ENCODE measurements at regions not wholly inside any gene's neighbourhood (a gene's known extent, or its start where the extent isn't known, plus 50 kb on each side); places are given as distances from the start of the nearest gene placed in this dataset.

DNA sequence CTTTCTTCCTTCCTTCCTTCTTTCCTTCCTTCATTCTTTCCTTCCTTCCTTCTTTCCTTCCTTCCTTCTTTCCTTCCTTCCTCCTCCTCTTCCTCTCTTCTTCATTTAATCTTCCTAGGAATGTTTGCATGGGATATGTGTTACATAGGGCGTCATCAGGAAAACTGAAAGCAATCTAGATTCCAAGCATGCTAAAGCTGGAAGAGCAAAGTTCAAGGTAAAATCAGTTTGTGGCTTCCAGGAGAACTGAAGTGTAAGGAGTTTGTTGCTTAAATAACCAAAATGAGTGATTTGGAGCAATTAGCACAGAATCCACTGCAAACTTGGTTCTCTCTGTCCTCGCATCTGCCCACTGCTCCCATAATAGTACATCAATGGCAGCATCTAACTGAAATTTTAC lies 716.2 kb downstream of the GBE1 start:
- DNase-seq (ENCODE audit: low spot score) = no peak

GRCh38 chr3:81043660-81044199 lies 717.7 kb downstream of the GBE1 start:
- DNase-seq (ENCODE audit: low spot score) = no peak

GRCh38 chr3:81043009-81043408 lies 718.4 kb downstream of the GBE1 start:
- no peak for DNase-seq (ENCODE audit: low spot score)

- no peak for DNase-seq (ENCODE audit: low spot score)
These were observed 720.1 kb downstream of the GBE1 start for GRCh38 chr3:81041331-81041730.

DNA sequence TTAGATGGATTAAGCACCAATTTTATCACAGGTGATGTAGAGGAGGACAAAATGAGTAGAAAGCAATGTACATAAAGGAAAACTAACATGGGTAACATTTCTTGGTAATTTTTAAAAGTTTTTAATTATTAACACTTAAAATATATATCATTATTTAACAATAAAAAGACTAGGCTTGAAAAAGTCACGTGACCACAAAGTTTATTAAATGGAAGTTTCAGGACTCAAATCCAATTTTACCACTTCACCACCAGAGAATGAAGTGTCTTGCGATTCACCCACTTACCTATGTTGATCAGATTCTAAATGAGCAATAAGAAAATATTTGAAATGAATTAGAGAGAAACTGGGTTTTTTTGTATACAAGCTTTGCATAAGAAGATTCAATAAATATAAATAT lies 721.3 kb downstream of the GBE1 start:
- DNase-seq (ENCODE audit: low spot score) = no peak

DNA sequence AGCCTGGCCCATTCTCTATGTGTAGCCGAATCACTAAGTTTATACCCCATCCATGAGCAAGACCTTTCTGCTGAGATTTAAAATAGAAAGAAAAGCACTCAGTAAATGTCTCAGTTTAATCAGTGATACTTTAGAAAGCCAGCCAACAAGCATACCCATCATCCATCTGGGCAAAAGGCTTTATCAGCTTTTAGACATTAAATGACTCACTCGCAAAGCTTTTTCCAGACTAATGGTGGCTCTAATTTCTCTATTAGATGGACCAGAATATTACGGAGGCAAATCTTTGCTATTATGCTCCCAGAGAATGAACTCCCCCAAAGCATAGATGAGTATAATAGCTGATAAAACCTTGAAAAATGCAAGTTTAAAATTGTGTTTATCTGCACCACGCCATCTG lies 727.8 kb downstream of the GBE1 start:
- DNase-seq (ENCODE audit: low spot score) = no peak

- DNase-seq (ENCODE audit: low spot score) = no peak
These were observed 728.3 kb downstream of the GBE1 start for GRCh38 chr3:81033185-81033584.

DNA sequence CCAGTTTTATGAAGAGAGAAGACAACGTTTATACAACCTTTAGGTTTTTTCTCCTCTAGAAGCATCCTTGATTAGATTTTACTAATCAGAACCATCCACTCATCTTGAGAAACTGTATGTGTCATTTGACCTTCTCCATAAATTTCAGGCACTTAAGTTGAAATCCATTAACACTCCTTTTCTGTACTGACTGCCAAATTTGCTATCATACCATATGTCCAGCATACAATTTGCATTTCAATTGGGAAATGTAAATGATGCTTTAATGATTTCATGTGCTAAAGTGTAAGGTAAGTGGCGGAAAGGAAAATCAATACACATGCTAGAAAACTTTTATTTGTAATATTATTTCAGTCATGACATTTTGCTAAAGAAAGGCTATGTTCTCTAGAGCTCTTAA lies 731.6 kb downstream of the GBE1 start:
- DNase-seq (ENCODE audit: low spot score) = no peak

DNA sequence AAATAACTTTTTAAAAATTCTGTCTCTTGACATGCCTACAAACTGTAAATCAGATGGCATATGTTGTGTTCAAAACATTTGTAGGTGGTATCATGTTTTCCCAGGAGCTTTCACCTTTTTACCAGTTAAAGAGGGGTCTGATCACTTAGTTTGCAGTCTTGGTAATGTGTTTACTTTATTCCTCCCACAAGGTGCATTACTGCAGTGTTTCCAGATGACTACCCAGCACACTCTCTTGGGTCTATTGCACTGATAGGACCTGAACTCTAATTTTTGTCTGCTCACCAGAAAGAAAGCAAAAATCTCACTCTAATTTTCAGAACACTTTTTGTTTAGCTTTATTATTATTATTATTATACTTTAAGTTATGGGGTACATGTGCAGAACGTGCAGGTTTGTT lies 734.1 kb downstream of the GBE1 start:
- no peak for DNase-seq (ENCODE audit: low spot score)

- DNase-seq (ENCODE audit: low spot score) = no peak
These were observed 736.9 kb downstream of the GBE1 start for GRCh38 chr3:81024560-81024959.

GRCh38 chr3:81022339-81022738 lies 739.1 kb downstream of the GBE1 start:
- no peak for DNase-seq (ENCODE audit: low spot score)

DNA sequence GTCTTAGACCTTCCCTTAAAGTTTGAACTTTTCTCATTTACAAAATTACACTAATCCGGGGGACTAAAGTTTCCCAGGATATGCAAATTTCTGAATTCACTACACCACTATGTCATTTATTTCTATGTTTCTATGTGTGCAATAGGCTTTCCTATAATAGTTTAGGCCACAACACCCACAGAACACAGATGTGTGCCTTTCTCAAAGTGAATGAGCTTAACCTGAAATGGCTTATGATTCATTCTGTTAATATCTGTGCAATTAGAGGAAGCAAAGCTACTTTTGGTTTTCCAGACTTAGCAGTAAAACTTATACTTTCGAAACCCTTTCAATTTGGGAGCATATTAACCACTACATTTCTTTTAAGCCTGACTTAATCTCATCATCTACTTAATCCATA lies 748.1 kb downstream of the GBE1 start:
- DNase-seq (ENCODE audit: low spot score) = no peak

GRCh38 chr3:81005992-81006391 lies 755.5 kb downstream of the GBE1 start:
- DNase-seq (ENCODE audit: low spot score) = no peak

DNA sequence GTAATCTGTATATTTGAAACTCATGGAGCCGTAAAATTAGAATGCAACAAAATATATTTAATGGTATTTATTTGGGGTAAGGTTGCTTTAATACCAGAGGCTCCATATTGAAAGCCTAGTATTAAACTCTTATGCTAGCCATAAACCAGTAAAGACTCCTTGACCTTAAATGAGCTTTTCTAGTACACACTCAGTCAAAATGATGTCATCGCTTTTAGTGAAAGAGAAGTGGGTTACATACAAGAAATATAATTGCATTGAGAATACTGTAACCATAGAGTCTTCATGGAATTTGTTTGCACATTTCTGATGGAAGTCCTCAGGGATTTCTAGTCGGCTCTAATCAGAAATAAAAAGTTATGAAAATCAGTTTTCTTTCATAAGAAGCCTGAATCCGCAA lies 757.6 kb downstream of the GBE1 start:
- DNase-seq (ENCODE audit: low spot score) = no peak

GRCh38 chr3:81003008-81003645 lies 758.3 kb downstream of the GBE1 start:
- no peak for DNase-seq (ENCODE audit: low spot score)

DNA sequence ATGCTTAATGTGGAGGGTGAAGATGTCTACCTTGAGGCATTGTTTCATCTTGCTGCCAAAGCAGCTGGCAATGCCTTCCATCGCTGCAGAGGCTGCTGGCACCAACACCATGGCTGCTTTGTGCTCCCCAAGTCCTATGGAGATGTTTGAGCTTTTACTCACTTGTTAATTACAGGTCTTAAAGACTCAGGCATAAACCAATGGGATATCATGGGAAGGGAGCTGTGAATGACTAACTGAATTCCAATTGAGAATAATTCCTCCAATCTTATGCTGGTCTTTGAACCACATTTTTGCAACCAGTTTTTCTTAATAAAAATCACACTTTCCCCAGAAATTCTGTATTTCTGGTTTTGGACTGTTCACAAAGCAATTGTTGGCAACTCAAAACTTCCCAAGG lies 762.0 kb downstream of the GBE1 start:
- no peak for DNase-seq (ENCODE audit: low spot score)

DNA sequence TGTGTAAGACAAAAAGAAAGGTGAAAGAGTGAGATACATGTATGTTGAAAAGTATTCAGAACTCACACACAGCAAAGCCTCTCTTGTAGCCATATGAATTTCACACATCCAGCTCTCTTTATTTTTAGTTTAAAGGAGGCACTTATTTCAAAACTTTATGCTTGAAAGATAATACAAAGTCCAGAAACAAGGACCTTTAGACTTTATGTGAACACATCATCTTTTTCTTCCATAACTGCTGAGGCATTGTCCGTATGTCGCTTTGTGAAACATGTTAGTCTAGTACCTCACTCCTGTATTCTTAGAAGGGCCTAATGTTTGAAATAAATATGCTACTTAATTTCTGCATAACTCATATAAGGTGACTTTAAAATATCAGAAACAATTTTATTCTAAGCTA lies 763.4 kb downstream of the GBE1 start:
- DNase-seq (ENCODE audit: low spot score) = no peak

DNA sequence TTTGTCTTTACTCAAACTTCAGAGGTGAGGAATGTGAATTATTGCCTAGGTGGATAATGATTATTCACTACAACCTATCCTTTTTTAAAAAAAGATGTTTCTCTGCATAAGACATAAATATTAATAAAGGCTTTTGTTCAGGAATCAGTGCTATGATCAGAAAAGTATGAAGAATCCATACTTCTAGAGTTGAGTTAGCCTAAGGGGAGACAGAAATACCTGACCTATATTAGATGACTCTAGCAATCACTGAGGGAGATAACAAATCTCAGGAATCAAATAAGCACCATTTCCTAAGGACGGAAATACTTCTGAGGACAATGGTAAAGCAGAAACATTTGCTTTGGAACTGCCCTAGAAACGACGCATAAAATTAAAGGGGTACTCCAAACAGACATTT lies 763.8 kb downstream of the GBE1 start:
- no peak for DNase-seq (ENCODE audit: low spot score)

DNA sequence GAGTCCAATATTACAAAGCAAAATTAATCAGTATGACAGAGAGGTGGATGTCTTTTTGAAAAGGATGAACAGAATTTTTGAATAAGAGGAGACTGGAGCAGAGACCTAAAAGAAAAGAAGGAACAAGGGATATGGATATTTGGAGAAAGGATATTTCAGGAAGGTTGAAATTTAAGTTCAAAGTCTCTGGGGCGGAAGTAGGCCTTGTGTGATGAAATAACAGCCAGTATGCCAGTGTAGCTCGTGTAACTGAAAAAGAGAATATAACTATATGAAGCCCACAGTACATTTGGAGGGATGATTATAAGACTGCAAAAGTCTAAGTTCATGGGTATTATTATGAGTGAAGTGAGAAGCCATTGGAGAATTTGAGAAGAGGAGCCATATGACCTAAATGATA lies 766.7 kb downstream of the GBE1 start:
- DNase-seq (ENCODE audit: low spot score) = no peak

DNA sequence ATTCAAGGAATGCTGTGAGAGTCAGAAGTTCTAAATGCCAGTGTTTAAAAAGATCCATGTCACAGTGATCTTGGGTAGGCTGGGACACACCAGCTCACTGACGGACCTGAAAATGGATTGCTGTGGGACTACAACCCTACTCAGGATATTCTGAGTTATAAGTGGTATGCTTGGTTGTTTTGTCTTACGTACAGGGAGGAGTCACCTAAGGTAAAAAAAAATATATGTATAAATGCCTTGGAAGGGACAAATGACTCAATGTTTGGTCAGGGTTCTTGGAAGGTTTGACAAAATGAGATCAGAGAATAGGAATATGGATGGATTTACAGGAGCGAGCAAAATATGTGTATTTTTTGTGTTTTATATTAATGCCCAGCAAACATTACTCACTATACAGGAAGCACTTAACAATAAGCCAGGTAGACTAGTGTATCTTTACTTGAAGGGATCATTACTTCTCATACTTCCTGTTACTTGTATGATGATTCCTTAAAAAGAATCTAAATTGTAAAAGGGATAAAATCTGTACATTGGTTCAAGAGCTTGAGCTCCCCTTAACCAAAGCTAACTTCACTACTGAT lies 767.3 kb downstream of the GBE1 start:
- no peak for DNase-seq (ENCODE audit: low spot score)

GRCh38 chr3:80993241-80993945 lies 768.1 kb downstream of the GBE1 start:
- no peak for DNase-seq (ENCODE audit: low spot score)

- DNase-seq (ENCODE audit: low spot score) = no peak
These were observed 777.7 kb downstream of the GBE1 start for GRCh38 chr3:80983753-80984152.

DNA sequence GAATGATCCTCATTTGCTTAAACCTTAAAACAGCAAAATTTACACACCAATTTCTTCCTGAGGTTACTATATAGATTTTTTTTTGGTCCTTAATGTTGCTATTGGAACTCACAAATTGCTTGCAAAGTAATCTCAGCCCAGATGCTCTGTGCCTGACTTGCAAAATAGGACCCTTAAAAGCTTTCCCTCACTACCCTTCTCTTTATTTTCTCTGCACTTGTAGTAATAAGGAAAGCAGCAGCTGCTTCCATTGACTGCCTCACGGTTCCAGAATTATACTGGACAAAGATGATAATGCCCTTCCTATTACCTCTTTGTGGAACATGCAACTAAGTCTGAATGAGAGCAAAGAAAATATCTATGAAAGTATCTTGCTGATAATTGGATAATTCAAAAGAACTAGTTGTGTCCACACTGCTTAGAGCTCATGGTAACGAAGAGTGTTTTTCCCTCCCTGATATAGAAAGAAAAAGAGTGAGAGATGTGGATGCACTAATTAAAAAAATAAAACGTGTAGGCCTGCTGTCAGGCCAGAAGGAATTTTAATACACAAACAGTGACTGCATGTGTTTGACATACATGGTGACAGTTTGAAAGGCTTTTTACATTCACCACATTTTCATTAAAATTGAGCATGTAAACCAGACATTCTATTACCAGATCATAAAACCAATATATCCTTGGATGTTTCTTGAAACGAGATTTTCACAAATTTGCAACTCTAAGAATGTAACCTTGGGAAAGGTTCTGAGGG lies 783.1 kb downstream of the GBE1 start:
- no peak for DNase-seq (ENCODE audit: low spot score)

Data from hematopoietic multipotent progenitor cell treated with erythropoietin and hydrocortisone succinate and interleukin-3 and kit ligand, for 17 days (in vitro differentiated cells).